AG04450 (cell line): ENCODE measurements at regions not wholly inside any gene's neighbourhood (a gene's known extent, or its start where the extent isn't known, plus 50 kb on each side); places are given as distances from the start of the nearest gene placed in this dataset.

Source experiments
- CTCF ChIA-PET: fragments of 300-600, 350-600 bp; formaldehyde crosslinking; extraction: SDS; loops from one replicate; lab custom pipeline; 2022; ENCODE audit warnings: antibody characterized with exemption, inconsistent platforms; lab: Charles Lee
- POLR2A ChIA-PET: fragments of 350-600 bp; formaldehyde crosslinking; extraction: SDS; loops from one replicate; lab custom pipeline; 2021; ENCODE audit warnings: antibody characterized with exemption, inconsistent platforms; lab: Yijun Ruan, JAX
- DNase-seq: peaks from one replicate; pipeline ENCODE4 v3.0.0-alpha.2; 2011; ENCODE audit warnings: low read depth, low spot score
- H3K27ac ChIP-seq: one replicate; pipeline ENCODE4 v1.5.1; 2012; ENCODE audit warnings: low read depth, low read length, control low read depth
- H3K27me3 ChIP-seq: one replicate; pipeline ENCODE4 v1.6.0; 2012; ENCODE audit warnings: low read length; ENCODE audit not compliant: control insufficient read depth, insufficient read depth
- H3K4me3 ChIP-seq: 2 replicates; pipeline ENCODE4 v1.5.1; 2011; ENCODE audit warnings: mild to moderate bottlenecking, low read depth, low read length, control low read depth
- H3K9me3 ChIP-seq: 2 replicates; pipeline ENCODE4 v1.5.1; 2012; ENCODE audit warnings: low read length; ENCODE audit not compliant: control insufficient read depth, insufficient read depth
- TF ChIP-seq, protein P1 (sequence below): IDR thresholded peaks from 2 replicates; pipeline ENCODE4 v1.5.1; 2011; ENCODE audit warnings: low read depth, low read length, control low read depth, inconsistent platforms

DNA sequence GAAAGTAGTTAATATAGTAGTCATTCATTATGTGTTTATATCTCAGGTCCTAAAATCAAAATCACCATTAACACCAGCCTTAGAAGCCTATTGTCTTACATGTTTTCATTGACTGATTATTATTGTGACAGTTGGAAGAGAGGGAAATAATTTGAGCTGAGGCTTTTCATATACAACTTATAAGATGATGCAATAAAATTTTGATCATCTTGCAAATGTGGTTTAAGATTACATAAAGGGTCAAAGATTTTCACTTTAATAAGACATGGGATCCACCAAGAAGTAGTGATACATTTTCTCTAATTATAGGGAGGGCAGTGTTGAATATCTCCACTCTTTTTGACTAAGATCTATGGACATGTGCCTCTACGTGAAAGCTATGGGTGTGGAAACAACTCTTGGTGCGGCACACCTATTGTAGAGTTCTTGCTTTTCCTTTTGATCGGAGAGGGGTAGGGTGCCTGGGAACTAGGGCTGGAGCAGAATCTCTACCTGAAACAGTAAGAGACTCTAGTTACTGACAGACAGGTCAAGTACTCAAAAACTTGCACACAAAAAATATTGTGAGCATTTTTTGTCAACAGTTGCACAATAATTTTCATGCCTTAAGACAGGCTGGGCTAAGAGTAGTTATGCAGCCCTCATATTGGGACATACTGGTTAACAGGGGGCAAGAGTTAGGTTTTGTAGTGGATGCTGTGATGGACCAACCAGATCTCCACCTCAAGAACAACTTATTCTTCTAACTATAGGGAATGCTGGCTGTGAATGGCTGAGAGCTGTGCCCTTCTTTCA, 139.3 kb upstream of the FST start:
- no peak for DNase-seq
- ChIA-PET POLR2A (interaction anchor here (1.7 kb wide), 1 partner anchor 14 kb away, joined by 6 read pairs; no protein-coding TSS in a partner anchor), CTCF (no interaction called here)
- H3K27me3 ChIP-seq, result no peaks in the 10 kb centered on the region
- H3K27ac ChIP-seq, result no peak overlapping the region
- TF ChIP-seq, protein P1, sequence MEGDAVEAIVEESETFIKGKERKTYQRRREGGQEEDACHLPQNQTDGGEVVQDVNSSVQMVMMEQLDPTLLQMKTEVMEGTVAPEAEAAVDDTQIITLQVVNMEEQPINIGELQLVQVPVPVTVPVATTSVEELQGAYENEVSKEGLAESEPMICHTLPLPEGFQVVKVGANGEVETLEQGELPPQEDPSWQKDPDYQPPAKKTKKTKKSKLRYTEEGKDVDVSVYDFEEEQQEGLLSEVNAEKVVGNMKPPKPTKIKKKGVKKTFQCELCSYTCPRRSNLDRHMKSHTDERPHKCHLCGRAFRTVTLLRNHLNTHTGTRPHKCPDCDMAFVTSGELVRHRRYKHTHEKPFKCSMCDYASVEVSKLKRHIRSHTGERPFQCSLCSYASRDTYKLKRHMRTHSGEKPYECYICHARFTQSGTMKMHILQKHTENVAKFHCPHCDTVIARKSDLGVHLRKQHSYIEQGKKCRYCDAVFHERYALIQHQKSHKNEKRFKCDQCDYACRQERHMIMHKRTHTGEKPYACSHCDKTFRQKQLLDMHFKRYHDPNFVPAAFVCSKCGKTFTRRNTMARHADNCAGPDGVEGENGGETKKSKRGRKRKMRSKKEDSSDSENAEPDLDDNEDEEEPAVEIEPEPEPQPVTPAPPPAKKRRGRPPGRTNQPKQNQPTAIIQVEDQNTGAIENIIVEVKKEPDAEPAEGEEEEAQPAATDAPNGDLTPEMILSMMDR, result no peak
- H3K4me3 ChIP-seq, result no peak overlapping the region
- H3K9me3 ChIP-seq, result no peaks in the 10 kb centered on the region

DNA sequence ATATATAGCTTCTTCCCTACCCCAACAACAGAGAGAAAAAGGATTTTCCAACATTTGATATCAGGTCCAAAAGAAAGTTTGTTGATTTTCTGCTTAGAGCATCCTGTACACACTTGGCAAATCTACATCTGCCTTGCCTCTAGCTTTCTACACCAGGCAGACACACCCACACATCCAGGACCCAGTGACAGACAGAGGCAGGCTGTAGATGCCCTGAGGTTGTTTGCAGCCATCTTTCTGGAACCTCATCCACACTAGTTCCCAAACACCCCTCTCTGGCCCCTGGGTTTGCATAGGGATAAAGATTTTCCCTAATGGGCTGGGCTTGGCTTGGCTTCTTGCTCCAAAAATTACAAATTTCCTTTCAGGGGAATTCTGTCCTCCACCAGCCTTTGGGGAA, 138.2 kb upstream of the FST start:
- DNase-seq, result no peak
- Histone ChIP-seq H3K27me3 (no peaks in the 10 kb centered on the region), H3K4me3 (no peak overlapping the region), H3K27ac (no peak overlapping the region), H3K9me3 (no peaks in the 10 kb centered on the region)
- ChIA-PET POLR2A (no interaction called here), CTCF (no interaction called here)
- TF ChIP-seq, protein P1, result no peak

DNA sequence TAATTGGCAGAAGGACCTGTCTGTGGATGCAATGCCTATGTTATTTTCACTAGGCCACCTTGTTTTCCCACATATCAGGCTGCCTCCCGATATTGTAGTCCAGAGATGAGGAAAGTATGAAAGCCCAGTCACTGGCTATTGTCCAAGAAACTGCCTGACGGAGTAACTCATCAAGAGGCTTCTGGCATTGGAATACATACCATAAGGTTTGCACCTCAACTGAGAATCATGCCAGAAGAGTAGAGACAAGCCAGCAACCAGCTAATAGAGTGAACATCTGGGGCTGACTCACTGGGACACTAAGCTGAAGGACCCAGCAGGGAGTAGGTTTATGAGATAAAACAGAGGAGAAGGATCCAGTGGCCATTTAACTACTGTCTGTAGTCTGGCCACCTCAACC, 137.2 kb upstream of the FST start:
- peak; percentile 92 for DNase-seq
- Histone ChIP-seq H3K9me3 (no peaks in the 10 kb centered on the region), H3K27ac (no peak overlapping the region), H3K27me3 (no peaks in the 10 kb centered on the region), H3K4me3 (no peak overlapping the region)
- CTCF ChIA-PET, result no interaction called here
- TF ChIP-seq, protein P1, result no peak
- POLR2A ChIA-PET, result no interaction called here

DNA sequence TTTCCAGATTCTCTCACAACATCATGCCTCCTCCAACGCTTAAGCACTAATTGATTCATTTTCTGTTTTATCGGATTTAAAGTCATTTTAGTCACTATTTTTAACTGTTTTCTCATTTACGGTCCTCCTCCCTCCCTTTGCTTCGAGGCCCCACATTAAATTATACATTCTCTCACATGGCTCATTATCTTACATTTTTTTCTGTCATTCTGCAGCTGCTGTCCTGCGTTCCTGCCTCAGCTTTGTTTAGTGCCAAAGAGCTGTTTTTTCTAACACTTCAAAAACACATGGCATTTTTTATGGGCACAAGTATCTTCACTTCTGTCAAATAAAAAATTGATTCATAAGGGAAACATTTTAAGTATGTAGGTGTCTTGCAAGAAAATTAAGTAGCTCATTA, 130.1 kb upstream of the FST start:
- ChIA-PET POLR2A (no interaction called here), CTCF (no interaction called here)
- Histone ChIP-seq H3K27me3 (no peaks in the 10 kb centered on the region), H3K27ac (no peak overlapping the region), H3K9me3 (no peaks in the 10 kb centered on the region), H3K4me3 (no peak overlapping the region)
- DNase-seq, result no peak
- TF ChIP-seq, protein P1, result no peak

DNA sequence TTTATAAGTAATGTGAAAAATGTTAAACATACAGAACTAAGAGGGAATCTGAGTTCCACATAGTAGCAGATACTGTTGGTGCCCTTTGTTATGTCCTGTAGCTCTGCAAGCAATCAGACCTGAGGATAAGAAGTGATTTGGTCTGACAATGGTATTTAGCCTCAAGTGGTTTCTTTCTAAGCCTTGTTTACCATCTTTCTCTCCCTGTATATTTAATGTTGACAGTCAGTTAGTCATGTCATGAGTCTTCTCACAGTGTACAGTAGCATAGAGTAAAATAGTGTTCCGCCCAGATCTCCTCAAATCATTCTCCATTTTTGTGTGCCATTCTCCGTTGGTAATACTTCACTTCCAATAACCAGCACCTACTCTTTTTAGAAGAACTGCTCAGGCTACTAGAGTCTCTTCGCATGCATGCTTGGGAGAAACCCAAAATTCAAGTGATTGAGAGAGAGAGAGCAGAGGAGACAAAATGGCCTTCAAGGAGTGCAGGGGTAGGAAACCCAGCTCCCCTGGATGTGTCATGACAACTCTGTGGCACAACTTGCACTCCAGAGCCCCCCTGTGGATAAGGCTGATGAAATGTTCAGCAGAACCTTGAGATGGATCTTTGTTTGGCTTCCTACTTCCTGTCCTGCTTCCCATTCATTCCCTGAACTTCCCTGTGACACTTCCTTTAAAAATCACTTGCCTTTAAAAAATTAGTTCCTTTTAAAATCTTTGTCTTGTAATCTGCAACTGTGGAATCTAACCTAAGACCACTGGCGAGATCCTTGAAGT, 129.2 kb upstream of the FST start:
- H3K4me3 ChIP-seq, result no peak overlapping the region
- DNase-seq, result no peak
- H3K27ac ChIP-seq, result no peak overlapping the region
- ChIA-PET CTCF (no interaction called here), POLR2A (no interaction called here)
- H3K9me3 ChIP-seq, result no peaks in the 10 kb centered on the region
- H3K27me3 ChIP-seq, result no peaks in the 10 kb centered on the region
- TF ChIP-seq, protein P1, result no peak
